NCI-H1930 (cell line): ENCODE measurements at regions not wholly inside any gene's neighbourhood (a gene's known extent, or its start where the extent isn't known, plus 50 kb on each side); places are given as distances from the start of the nearest gene placed in this dataset.
"Not testable (repeated sequence)": the region's sequence is repeated elsewhere in the genome, so short reads cannot be mapped to it uniquely, and the experiment has no call there.

Experiments used
- DNase-seq, 2 experiments: peaks; one replicate each; lab custom pipeline; 2025; lab: John Stamatoyannopoulos, UW

DNA sequence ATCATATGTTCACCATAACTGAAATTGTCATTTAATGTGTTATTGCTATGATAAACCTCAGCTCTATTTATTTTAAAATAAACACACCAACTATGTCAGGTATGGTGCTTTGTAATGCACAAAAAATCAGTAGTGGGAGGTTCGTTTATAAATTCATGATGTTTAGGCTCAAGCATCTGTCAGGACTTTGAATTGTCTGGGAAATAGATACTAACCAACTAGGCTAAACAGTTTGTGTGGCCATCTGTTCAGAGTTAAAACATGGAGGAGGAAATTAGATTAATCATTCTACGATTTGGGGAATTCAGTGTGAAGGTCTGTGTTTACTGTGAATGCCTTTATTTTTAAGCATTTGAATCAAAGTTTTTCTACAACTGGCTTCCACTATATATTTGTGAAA is 212.6 kb upstream of the FZD8 start:
- DNase-seq = no peak

GRCh38 chr10:35852721-35853120 is 210.6 kb upstream of the FZD8 start:
- no peak for DNase-seq

DNA sequence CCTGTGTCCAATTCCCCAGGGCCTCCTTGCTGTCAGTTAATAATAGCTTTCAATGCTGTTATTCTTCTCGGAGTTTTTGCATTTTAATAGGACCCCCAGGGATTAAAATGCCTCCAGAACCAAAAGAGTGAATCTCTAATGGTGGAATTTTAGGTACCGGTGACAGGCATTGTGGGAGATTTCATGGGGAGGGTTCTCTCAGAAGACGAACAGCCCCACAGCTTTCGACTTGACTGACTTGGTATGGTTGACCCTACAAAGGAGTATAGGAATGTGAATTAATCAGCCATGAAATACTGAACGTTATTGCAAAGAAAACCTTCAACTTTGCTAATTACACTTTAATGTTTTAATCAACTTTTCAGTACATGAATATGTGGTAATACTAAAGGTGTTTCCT is 206.3 kb upstream of the FZD8 start:
- DNase-seq = no peak

DNA sequence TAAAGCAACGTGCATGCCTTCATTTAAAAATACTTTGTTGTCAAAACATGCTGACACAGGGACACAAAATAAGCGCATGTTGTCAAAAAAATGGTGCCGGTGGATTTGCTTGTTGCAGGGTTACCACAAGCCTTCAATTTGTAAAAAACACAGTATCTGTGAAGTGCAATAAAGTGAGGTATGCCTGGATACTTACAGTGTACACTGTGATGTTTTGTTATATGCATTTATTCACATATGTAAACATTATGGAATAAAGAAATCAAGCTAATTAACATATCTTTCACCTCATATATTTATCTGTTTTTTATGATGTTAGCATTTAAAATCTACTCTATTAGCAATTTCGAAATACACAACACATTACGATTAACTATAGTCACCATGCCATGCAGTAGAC is 202.6 kb upstream of the FZD8 start:
- no peak for DNase-seq

GRCh38 chr10:35843524-35844181 is 201.6 kb upstream of the FZD8 start:
- DNase-seq = no peak

DNA sequence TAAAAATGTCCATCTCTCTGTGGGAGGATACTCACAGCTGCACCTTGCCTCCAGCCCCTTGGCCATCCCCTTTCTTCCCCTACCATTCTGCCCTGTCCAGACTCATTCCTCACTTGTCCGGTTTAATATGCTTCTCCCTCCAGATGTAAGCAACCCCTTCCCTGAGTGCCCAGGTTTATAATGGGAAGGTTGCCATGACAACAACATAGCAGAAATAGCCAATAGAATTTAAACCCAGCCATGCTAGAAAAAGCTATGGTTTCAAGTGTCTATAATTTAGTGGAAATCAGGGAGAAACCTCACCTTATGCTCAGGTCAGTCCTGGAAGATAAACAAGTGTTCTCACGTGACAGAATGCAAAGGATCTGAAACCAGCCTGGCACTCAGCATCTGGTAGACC is 196.0 kb upstream of the FZD8 start:
- DNase-seq = no peak

DNA sequence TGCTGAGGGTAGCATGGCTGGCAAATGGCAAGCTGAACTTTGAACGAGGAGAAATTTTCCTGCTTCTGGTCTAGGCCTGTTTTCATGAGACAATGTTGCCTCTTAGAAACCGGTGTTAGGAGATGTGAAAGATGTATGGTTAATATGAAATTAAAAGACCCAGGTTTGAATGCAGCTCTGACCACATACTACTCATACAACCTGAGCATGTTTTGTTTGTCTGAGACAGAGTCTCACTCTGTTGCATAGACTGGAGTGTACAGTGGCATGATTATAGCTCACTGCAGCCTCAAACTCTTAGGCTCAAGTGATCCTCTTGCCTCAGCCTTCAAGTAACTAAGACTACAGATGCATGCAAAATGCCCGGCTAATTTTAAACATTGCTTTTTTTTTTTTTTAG is 193.4 kb upstream of the FZD8 start:
- no peak for DNase-seq

DNA sequence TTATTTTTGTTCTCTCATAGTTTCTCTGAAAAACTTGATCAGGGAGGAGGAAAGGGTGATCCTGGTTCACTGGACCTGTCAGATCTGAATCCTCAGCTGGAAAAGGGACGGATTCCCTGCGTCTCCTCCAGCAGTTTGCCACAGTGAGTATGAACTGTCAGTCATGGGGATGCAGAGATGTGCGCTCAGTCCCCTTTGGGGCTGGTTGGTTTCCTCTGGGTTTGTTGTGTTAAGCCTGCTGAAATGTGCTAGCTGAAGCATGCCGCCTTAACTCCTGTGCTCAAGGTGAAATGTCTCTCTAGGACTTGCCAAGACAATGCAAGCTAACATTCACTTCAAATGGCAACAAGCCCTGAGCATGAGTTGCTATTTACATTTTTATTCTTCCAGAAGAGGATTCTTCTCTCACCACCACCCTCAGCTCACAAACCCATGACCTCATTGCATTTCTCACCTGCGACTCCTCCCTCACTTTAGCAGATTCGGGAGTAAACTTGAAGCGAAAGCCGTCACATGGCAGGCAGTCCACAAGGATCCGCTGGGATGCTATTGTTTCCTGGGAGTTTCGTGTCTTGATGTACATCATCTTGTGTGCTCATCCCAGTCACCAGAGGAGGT is 192.9 kb upstream of the FZD8 start:
- no peak for DNase-seq

- no peak for DNase-seq
Measured at GRCh38 chr10:35827783-35828182, 185.7 kb upstream of the FZD8 start.

- DNase-seq = no peak
Measured at GRCh38 chr10:35824704-35825103, 182.6 kb upstream of the FZD8 start.

GRCh38 chr10:35822316-35822715 is 180.2 kb upstream of the FZD8 start:
- DNase-seq = no peak

GRCh38 chr10:35821339-35821911 is 179.3 kb upstream of the FZD8 start:
- DNase-seq = no peak

DNA sequence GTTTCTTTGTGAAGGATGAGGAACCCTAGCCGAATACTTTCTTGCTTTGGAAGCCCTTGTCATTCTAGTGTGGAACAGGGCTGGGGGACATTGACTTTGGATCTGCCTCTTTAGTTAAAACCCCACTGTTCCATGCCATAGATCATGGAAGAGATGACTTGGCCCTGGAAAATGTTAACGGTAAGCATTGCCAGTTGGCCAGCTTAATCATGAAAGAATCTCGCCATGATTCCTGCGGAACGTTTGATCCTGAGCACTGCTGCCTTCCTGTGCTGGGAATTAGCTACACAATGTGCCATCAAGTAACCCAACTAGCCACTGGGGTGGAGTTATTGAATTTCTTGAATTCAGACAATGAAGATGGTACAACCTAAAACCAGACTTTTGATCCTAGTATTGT is 177.6 kb upstream of the FZD8 start:
- no peak for DNase-seq

GRCh38 chr10:35819011-35819410 is 176.9 kb upstream of the FZD8 start:
- no peak for DNase-seq

DNA sequence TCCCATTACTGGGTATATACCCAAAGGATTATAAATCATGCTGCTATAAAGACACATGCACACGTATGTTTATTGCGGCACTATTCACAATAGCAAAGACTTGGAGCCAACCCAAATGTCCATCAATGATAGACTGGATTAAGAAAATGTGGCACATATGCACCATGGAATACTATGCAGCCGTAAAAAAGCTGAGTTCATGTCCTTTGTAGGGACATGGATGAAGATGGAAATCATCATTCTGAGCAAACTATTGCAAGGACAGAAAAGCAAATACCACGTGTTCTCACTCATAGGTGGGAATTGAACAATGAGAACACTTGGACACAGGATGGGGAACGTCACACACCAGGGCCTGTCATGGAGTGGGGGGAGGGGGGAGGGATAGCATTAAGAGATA is 175.0 kb upstream of the FZD8 start:
- not testable (repeated sequence) for DNase-seq

DNA sequence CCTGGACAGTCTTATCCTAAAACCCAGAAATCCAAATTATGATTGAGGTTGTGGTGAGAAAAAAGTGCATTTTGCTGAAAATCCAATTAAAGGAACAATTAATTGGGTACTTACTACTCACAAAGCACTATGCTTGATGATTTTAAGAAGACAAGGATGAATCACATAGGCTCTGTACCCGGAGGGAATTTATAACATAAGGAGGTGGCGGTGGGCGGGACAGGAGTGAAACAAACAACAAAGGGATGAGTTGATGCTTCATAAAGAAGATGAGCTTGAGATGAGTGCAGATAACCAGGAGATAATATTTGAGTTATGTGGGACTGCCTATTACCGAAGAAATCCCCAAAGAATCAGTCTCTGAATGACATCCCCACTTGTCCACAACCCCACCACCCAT is 171.1 kb upstream of the FZD8 start:
- no peak for DNase-seq

GRCh38 chr10:35808344-35808743 is 166.2 kb upstream of the FZD8 start:
- no peak for DNase-seq

- DNase-seq = no peak
Measured at GRCh38 chr10:35803046-35803445, 160.9 kb upstream of the FZD8 start.

DNA sequence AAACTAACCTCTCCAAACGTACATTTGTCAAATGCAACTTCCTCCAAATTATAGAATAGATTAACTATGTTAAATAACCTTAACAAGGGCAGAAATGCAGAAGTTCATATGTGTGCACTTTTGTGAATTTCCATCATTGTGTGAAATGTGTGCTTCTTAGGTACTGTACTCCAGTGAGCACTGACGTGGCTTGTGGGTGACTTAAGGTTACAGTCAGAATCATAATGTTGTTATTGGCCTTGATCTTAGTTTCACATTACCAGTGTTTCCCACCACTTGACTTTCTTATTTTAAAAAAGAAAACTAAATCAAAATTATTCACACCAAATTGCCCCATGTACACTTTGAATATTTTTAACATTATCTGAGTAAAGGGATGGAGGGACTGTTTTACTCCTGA is 155.1 kb upstream of the FZD8 start:
- DNase-seq = no peak

DNA sequence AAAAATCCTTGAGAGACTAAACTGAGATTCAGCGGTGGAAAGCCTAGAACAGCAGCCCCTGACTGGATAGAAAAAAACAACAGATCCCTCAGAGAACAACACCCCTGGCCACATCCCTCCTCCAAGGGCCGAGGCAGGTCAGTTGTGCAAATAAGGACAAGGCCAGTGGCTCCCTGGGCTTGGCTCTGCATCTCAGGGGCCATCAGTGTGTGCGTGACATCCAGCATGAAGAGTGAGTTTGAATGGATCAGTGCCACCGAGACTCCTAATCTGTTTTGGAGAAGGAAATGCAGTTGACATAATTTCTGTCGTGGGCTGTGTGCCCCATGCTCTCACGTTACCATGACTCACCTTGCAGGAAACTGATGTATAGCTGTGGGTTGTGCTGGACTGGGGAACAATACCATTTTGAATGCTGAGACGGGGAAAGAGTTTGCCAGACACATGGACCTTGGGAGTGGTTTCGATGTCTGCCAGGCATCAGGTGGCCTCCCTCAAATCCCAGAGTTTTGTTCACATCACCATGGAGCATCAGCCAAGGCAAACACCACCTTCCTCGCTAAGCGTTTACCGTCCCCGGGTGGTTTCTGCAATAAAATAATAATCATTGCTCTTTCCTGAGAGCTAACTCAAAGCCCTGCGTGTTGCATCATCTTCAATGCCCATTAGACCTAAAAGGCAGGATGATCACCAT is 153.2 kb upstream of the FZD8 start:
- no peak for DNase-seq

GRCh38 chr10:35794703-35795102 is 152.6 kb upstream of the FZD8 start:
- no peak for DNase-seq

DNA sequence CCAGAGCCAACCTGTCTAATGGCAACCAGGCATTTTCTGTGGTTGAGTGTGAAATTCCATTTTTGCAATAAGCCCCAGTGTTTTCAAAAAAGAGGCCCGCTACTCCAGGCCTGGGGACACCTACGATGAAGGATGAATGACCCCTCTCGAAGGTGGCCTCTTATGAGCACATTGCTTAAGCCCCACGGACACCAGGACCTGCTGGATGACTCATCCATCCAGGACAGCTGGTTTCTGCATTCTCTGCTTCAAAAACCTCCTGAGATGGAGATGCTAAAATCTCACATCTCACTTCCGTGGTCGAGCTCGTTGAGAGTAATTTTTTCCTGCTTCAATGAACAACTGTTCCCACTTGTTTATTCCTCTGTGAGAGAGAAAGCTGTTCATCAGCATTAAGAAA is 150.2 kb upstream of the FZD8 start:
- DNase-seq = no peak

- no peak for DNase-seq
Measured at GRCh38 chr10:35789996-35790395, 147.9 kb upstream of the FZD8 start.
